Left renal pelvis (tissue), 4 donors: ENCODE measurements at regions not wholly inside any gene's neighbourhood (a gene's known extent, or its start where the extent isn't known, plus 50 kb on each side); places are given as distances from the start of the nearest gene placed in this dataset.
"Not testable (repeated sequence)": the region's sequence is repeated elsewhere in the genome, so short reads cannot be mapped to it uniquely, and the experiment has no call there.

Experiments
- DNase-seq, 4 donors: peaks; one replicate each; pipeline ENCODE4 v3.0.0-alpha.2; 2013; ENCODE audit warnings: low read depth in 4 of 4, low spot score in 3 of 4

GRCh38 chr2:167803449-167803988 lies 443.9 kb downstream of the STK39 start:
- DNase-seq, result no peak

- no peak for DNase-seq
These were observed 452.7 kb downstream of the STK39 start for GRCh38 chr2:167794554-167795255.

- DNase-seq, result no peak
These were observed 453.7 kb downstream of the STK39 start for GRCh38 chr2:167793725-167794124.

- no peak for DNase-seq
These were observed 455.3 kb downstream of the STK39 start for GRCh38 chr2:167792126-167792525.

GRCh38 chr2:167790781-167791450 lies 456.5 kb downstream of the STK39 start:
- no peak for DNase-seq

- no peak for DNase-seq
These were observed 457.2 kb downstream of the STK39 start for GRCh38 chr2:167790189-167790588.

GRCh38 chr2:167787562-167787961 lies 459.8 kb downstream of the STK39 start:
- no peak for DNase-seq

GRCh38 chr2:167787021-167787420 lies 460.4 kb downstream of the STK39 start:
- no peak for DNase-seq

- no peak for DNase-seq
These were observed 461.7 kb downstream of the STK39 start for GRCh38 chr2:167785606-167786216.

GRCh38 chr2:167784084-167784425 lies 463.3 kb downstream of the STK39 start:
- no peak for DNase-seq

GRCh38 chr2:167783261-167784083 lies 463.9 kb downstream of the STK39 start:
- no peak for DNase-seq

- not testable (repeated sequence) for DNase-seq
These were observed 465.8 kb downstream of the STK39 start for GRCh38 chr2:167781629-167782028.

GRCh38 chr2:167776359-167776758 lies 471.0 kb downstream of the STK39 start:
- no peak for DNase-seq

- DNase-seq, result no peak
These were observed 475.8 kb downstream of the STK39 start for GRCh38 chr2:167771628-167772027.

GRCh38 chr2:167769020-167769419 lies 478.4 kb downstream of the STK39 start:
- DNase-seq, result no peak

- DNase-seq, result no peak
These were observed 479.6 kb downstream of the STK39 start for GRCh38 chr2:167767830-167768229.

- no peak for DNase-seq
These were observed 482.5 kb downstream of the STK39 start for GRCh38 chr2:167764772-167765341.

- DNase-seq, result no peak
These were observed 485.8 kb downstream of the STK39 start for GRCh38 chr2:167761465-167762136.

- DNase-seq, result no peak
These were observed 487.9 kb downstream of the STK39 start for GRCh38 chr2:167759531-167759930.

- DNase-seq, result no peak
These were observed 489.1 kb downstream of the STK39 start for GRCh38 chr2:167758292-167758691.
